Mammary epithelial cell (primary cell): ENCODE measurements at regions not wholly inside any gene's neighbourhood (a gene's known extent, or its start where the extent isn't known, plus 50 kb on each side); places are given as distances from the start of the nearest gene placed in this dataset.

Experiments used
- CTCF ChIP-seq, 2 donors: IDR thresholded peaks in 1 of 2; conservative IDR thresholded peaks in 1 of 2; 2 replicates each; pipeline ENCODE4 v1.5.1; 2011 to 2012; ENCODE audit warnings: inconsistent platforms in 2 of 2, low read length in 2 of 2, mild to moderate bottlenecking in 2 of 2, control low read depth in 1 of 2, low read depth in 1 of 2; ENCODE audit not compliant: insufficient read depth in 1 of 2; ENCODE audit errors: extremely low read depth in 1 of 2
- EZH2 ChIP-seq: IDR thresholded peaks from 2 replicates; pipeline ENCODE4 v1.6.1; 2012; ENCODE audit warnings: low read length, inconsistent platforms, borderline replicate concordance

- TF ChIP-seq CTCF (conservative IDR thresholded peaks at IDR 0.05 in 1 of 2, IDR thresholded peaks at IDR 0.05 in 1 of 2; ENCODE audit: extremely low read depth in 1 of 2, insufficient read depth in 1 of 2, low read depth in 1 of 2, low read length in 2 of 2) (no peak), EZH2 (no peak)
These were observed 80.4 kb upstream of the LMCD1 start for GRCh38 chr3:8421267-8421666.
